Ecto neural progenitor cell (in vitro differentiated cells): ENCODE measurements at regions not wholly inside any gene's neighbourhood (a gene's known extent, or its start where the extent isn't known, plus 50 kb on each side); places are given as distances from the start of the nearest gene placed in this dataset.

Experiments
- DNase-seq: peaks from one replicate; pipeline ENCODE4 v3.0.0-alpha.2; 2018; ENCODE audit warnings: low spot score

GRCh38 chr20:50313827-50314677 lies 123.4 kb downstream of the CEBPB start:
- no peak for DNase-seq

- no peak for DNase-seq
Measured at GRCh38 chr20:50314678-50315335, 124.2 kb downstream of the CEBPB start.

GRCh38 chr20:50315586-50316551 lies 125.2 kb downstream of the CEBPB start:
- DNase-seq = no peak

- no peak for DNase-seq
Measured at GRCh38 chr20:50317116-50317515, 126.5 kb downstream of the CEBPB start.

GRCh38 chr20:50317609-50318008 lies 127.0 kb downstream of the CEBPB start:
- DNase-seq = no peak

- no peak for DNase-seq
Measured at GRCh38 chr20:50318710-50319109, 128.1 kb downstream of the CEBPB start.

- DNase-seq = no peak
Measured at GRCh38 chr20:50320005-50320900, 129.6 kb downstream of the CEBPB start.

GRCh38 chr20:50320901-50321796 lies 130.5 kb downstream of the CEBPB start:
- peak; percentile 86 for DNase-seq

- no peak for DNase-seq
Measured at GRCh38 chr20:50321797-50322480, 131.3 kb downstream of the CEBPB start.

GRCh38 chr20:50322703-50323131 lies 132.1 kb downstream of the CEBPB start:
- DNase-seq = no peak

- DNase-seq = no peak
Measured at GRCh38 chr20:50323209-50323608, 132.6 kb downstream of the CEBPB start.

- no peak for DNase-seq
Measured at GRCh38 chr20:50323777-50324775, 133.4 kb downstream of the CEBPB start.

GRCh38 chr20:50325215-50325614 lies 134.6 kb downstream of the CEBPB start:
- DNase-seq = no peak

- DNase-seq = no peak
Measured at GRCh38 chr20:50325651-50326050, 135.0 kb downstream of the CEBPB start.

GRCh38 chr20:50327666-50328065 lies 137.0 kb downstream of the CEBPB start:
- no peak for DNase-seq

- no peak for DNase-seq
Measured at GRCh38 chr20:50328222-50328979, 137.8 kb downstream of the CEBPB start.
